ENCODE measurements at regions not wholly inside any gene's neighbourhood (a gene's known extent, or its start where the extent isn't known, plus 50 kb on each side); places are given as distances from the start of the nearest gene placed in this dataset.

GRCh38 chr13:105353654-105354053 is 1181.8 kb downstream of the EFNB2 start:
- no peak overlapping the region for H3K27ac ChIP-seq (ENCODE audit: low read depth, low read length)
- no peaks in the 10 kb centered on the region for H3K27me3 ChIP-seq (ENCODE audit: control insufficient read depth in 5 of 5, insufficient read depth in 4 of 5, low read length in 5 of 5)
- no peak overlapping the region for H3K9ac ChIP-seq (ENCODE audit: low read length in 5 of 5)
- peaks cover 0 to 4% (median 0%) of the 10 kb centered on the region in 5 donors for H3K9me3 ChIP-seq (ENCODE audit: control insufficient read depth in 5 of 5, low read length in 5 of 5)
- no peak overlapping the region for H3K4me3 ChIP-seq (ENCODE audit: low read depth in 1 of 5, low read length in 5 of 5)
- no peaks in the 10 kb centered on the region for H3K4me1 ChIP-seq (ENCODE audit: control insufficient read depth in 5 of 5, insufficient read depth in 5 of 5, low read length in 5 of 5)
- H3K36me3 ChIP-seq (ENCODE audit: control insufficient read depth in 5 of 5, insufficient read depth in 5 of 5, low read length in 5 of 5): no peaks in the 10 kb centered on the region

- no peaks in the 10 kb centered on the region for H3K27me3 ChIP-seq (ENCODE audit: control insufficient read depth in 5 of 5, insufficient read depth in 4 of 5, low read length in 5 of 5)
- no peaks in the 10 kb centered on the region for H3K36me3 ChIP-seq (ENCODE audit: control insufficient read depth in 5 of 5, insufficient read depth in 5 of 5, low read length in 5 of 5)
- no peaks in the 10 kb centered on the region for H3K4me1 ChIP-seq (ENCODE audit: control insufficient read depth in 5 of 5, insufficient read depth in 5 of 5, low read length in 5 of 5)
- H3K9me3 ChIP-seq (ENCODE audit: control insufficient read depth in 5 of 5, low read length in 5 of 5): no peaks in the 10 kb centered on the region
- H3K4me3 ChIP-seq (ENCODE audit: low read depth in 1 of 5, low read length in 5 of 5): no peak overlapping the region
- H3K27ac ChIP-seq (ENCODE audit: low read depth, low read length): no peak overlapping the region
- H3K9ac ChIP-seq (ENCODE audit: low read length in 5 of 5): no peak overlapping the region
These were observed 1186.3 kb downstream of the EFNB2 start for GRCh38 chr13:105349082-105349723.

GRCh38 chr13:105346141-105346775 is 1189.2 kb downstream of the EFNB2 start:
- Histone ChIP-seq H3K4me1 (ENCODE audit: control insufficient read depth in 5 of 5, insufficient read depth in 5 of 5, low read length in 5 of 5) (peaks cover 0 to 1% (median under 1%) of the 10 kb centered on the region in 5 donors), H3K27me3 (ENCODE audit: control insufficient read depth in 5 of 5, insufficient read depth in 4 of 5, low read length in 5 of 5) (no peaks in the 10 kb centered on the region), H3K9me3 (ENCODE audit: control insufficient read depth in 5 of 5, low read length in 5 of 5) (no peaks in the 10 kb centered on the region), H3K36me3 (ENCODE audit: control insufficient read depth in 5 of 5, insufficient read depth in 5 of 5, low read length in 5 of 5) (no peaks in the 10 kb centered on the region), H3K27ac (ENCODE audit: low read depth, low read length) (no peak overlapping the region), H3K9ac (ENCODE audit: low read length in 5 of 5) (no peak overlapping the region), H3K4me3 (ENCODE audit: low read depth in 1 of 5, low read length in 5 of 5) (no peak overlapping the region)

- Histone ChIP-seq H3K4me1 (ENCODE audit: control insufficient read depth in 5 of 5, insufficient read depth in 5 of 5, low read length in 5 of 5) (peaks cover 0 to 6% (median 4%) of the 10 kb centered on the region in 5 donors), H3K4me3 (ENCODE audit: low read depth in 1 of 5, low read length in 5 of 5) (no peak overlapping the region), H3K27me3 (ENCODE audit: control insufficient read depth in 5 of 5, insufficient read depth in 4 of 5, low read length in 5 of 5) (no peaks in the 10 kb centered on the region), H3K9me3 (ENCODE audit: control insufficient read depth in 5 of 5, low read length in 5 of 5) (no peaks in the 10 kb centered on the region), H3K36me3 (ENCODE audit: control insufficient read depth in 5 of 5, insufficient read depth in 5 of 5, low read length in 5 of 5) (no peaks in the 10 kb centered on the region), H3K27ac (ENCODE audit: low read depth, low read length) (no peak overlapping the region), H3K9ac (ENCODE audit: low read length in 5 of 5) (no peak overlapping the region)
These were observed 1189.7 kb downstream of the EFNB2 start for GRCh38 chr13:105345730-105346129.

GRCh38 chr13:105345131-105345530 is 1190.3 kb downstream of the EFNB2 start:
- H3K4me1 ChIP-seq (ENCODE audit: control insufficient read depth in 5 of 5, insufficient read depth in 5 of 5, low read length in 5 of 5): peaks cover 0 to 6% (median 4%) of the 10 kb centered on the region in 5 donors
- H3K27ac ChIP-seq (ENCODE audit: low read depth, low read length): no peak overlapping the region
- no peaks in the 10 kb centered on the region for H3K27me3 ChIP-seq (ENCODE audit: control insufficient read depth in 5 of 5, insufficient read depth in 4 of 5, low read length in 5 of 5)
- H3K9me3 ChIP-seq (ENCODE audit: control insufficient read depth in 5 of 5, low read length in 5 of 5): no peaks in the 10 kb centered on the region
- no peak overlapping the region for H3K4me3 ChIP-seq (ENCODE audit: low read depth in 1 of 5, low read length in 5 of 5)
- no peaks in the 10 kb centered on the region for H3K36me3 ChIP-seq (ENCODE audit: control insufficient read depth in 5 of 5, insufficient read depth in 5 of 5, low read length in 5 of 5)
- no peak overlapping the region for H3K9ac ChIP-seq (ENCODE audit: low read length in 5 of 5)

GRCh38 chr13:105343134-105343806 is 1192.2 kb downstream of the EFNB2 start:
- no peak overlapping the region for H3K9ac ChIP-seq (ENCODE audit: low read length in 5 of 5)
- H3K27ac ChIP-seq (ENCODE audit: low read depth, low read length): no peak overlapping the region
- H3K4me3 ChIP-seq (ENCODE audit: low read depth in 1 of 5, low read length in 5 of 5): no peak overlapping the region
- H3K27me3 ChIP-seq (ENCODE audit: control insufficient read depth in 5 of 5, insufficient read depth in 4 of 5, low read length in 5 of 5): no peaks in the 10 kb centered on the region
- H3K9me3 ChIP-seq (ENCODE audit: control insufficient read depth in 5 of 5, low read length in 5 of 5): no peaks in the 10 kb centered on the region
- H3K36me3 ChIP-seq (ENCODE audit: control insufficient read depth in 5 of 5, insufficient read depth in 5 of 5, low read length in 5 of 5): no peaks in the 10 kb centered on the region
- H3K4me1 ChIP-seq (ENCODE audit: control insufficient read depth in 5 of 5, insufficient read depth in 5 of 5, low read length in 5 of 5): peaks cover 0 to 16% (median 4%) of the 10 kb centered on the region in 5 donors

- H3K27ac ChIP-seq (ENCODE audit: low read depth, low read length): no peak overlapping the region
These were observed 1193.1 kb downstream of the EFNB2 start for GRCh38 chr13:105342281-105342820.

GRCh38 chr13:105341758-105342157 is 1193.7 kb downstream of the EFNB2 start:
- no peaks in the 10 kb centered on the region for H3K36me3 ChIP-seq (ENCODE audit: control insufficient read depth in 5 of 5, insufficient read depth in 5 of 5, low read length in 5 of 5)
- H3K4me1 ChIP-seq (ENCODE audit: control insufficient read depth in 5 of 5, insufficient read depth in 5 of 5, low read length in 5 of 5): peaks cover 0 to 29% (median 4%) of the 10 kb centered on the region in 5 donors
- H3K27me3 ChIP-seq (ENCODE audit: control insufficient read depth in 5 of 5, insufficient read depth in 4 of 5, low read length in 5 of 5): no peaks in the 10 kb centered on the region

More at GRCh38 chr13:105342281-105342820, 1193.1 kb downstream of the EFNB2 start:
- H3K4me3 ChIP-seq (ENCODE audit: low read depth in 1 of 5, low read length in 5 of 5): no peak overlapping the region
- no peak overlapping the region for H3K9ac ChIP-seq (ENCODE audit: low read length in 5 of 5)
- H3K36me3 ChIP-seq (ENCODE audit: control insufficient read depth in 5 of 5, insufficient read depth in 5 of 5, low read length in 5 of 5): no peaks in the 10 kb centered on the region
- H3K4me1 ChIP-seq (ENCODE audit: control insufficient read depth in 5 of 5, insufficient read depth in 5 of 5, low read length in 5 of 5): peaks cover 0 to 26% (median 4%) of the 10 kb centered on the region in 5 donors
- no peaks in the 10 kb centered on the region for H3K27me3 ChIP-seq (ENCODE audit: control insufficient read depth in 5 of 5, insufficient read depth in 4 of 5, low read length in 5 of 5)
- no peaks in the 10 kb centered on the region for H3K9me3 ChIP-seq (ENCODE audit: control insufficient read depth in 5 of 5, low read length in 5 of 5)

GRCh38 chr13:105341256-105341655 is 1194.2 kb downstream of the EFNB2 start:
- H3K4me3 ChIP-seq (ENCODE audit: low read depth in 1 of 5, low read length in 5 of 5): no peak overlapping the region
- H3K36me3 ChIP-seq (ENCODE audit: control insufficient read depth in 5 of 5, insufficient read depth in 5 of 5, low read length in 5 of 5): no peaks in the 10 kb centered on the region
- peaks cover 0 to 33% (median 4%) of the 10 kb centered on the region in 5 donors for H3K4me1 ChIP-seq (ENCODE audit: control insufficient read depth in 5 of 5, insufficient read depth in 5 of 5, low read length in 5 of 5)
- H3K27ac ChIP-seq (ENCODE audit: low read depth, low read length): no peak overlapping the region
- no peaks in the 10 kb centered on the region for H3K9me3 ChIP-seq (ENCODE audit: control insufficient read depth in 5 of 5, low read length in 5 of 5)
- no peak overlapping the region for H3K9ac ChIP-seq (ENCODE audit: low read length in 5 of 5)
- no peaks in the 10 kb centered on the region for H3K27me3 ChIP-seq (ENCODE audit: control insufficient read depth in 5 of 5, insufficient read depth in 4 of 5, low read length in 5 of 5)

More at GRCh38 chr13:105341758-105342157, 1193.7 kb downstream of the EFNB2 start:
- H3K27ac ChIP-seq (ENCODE audit: low read depth, low read length): no peak overlapping the region
- no peaks in the 10 kb centered on the region for H3K9me3 ChIP-seq (ENCODE audit: control insufficient read depth in 5 of 5, low read length in 5 of 5)
- no peak overlapping the region for H3K4me3 ChIP-seq (ENCODE audit: low read depth in 1 of 5, low read length in 5 of 5)
- H3K9ac ChIP-seq (ENCODE audit: low read length in 5 of 5): no peak overlapping the region

Data from subcutaneous abdominal adipose tissue (tissue), 5 donors.